GM12864 (cell line): ENCODE measurements at regions not wholly inside any gene's neighbourhood (a gene's known extent, or its start where the extent isn't known, plus 50 kb on each side); places are given as distances from the start of the nearest gene placed in this dataset.

Experiments
- DNase-seq: peaks from one replicate; pipeline ENCODE4 v3.0.0-alpha.2; 2011; ENCODE audit warnings: low read depth
- H3K4me3 ChIP-seq: 2 replicates; pipeline ENCODE4 v1.5.1; 2011; ENCODE audit warnings: mild to moderate bottlenecking, low read depth, low read length, control low read depth
- CTCF ChIP-seq: IDR thresholded peaks from 2 replicates; pipeline ENCODE4 v1.5.1; 2011; ENCODE audit warnings: low read depth, mild to moderate bottlenecking, moderate library complexity, low read length, control low read depth, inconsistent platforms; ENCODE audit errors: missing control alignments

GRCh38 chr4:153153339-153153871, 50.8 kb upstream of the TRIM2 start:
- peak overlapping the region; percentile 48 for H3K4me3 ChIP-seq
- DNase-seq, result no peak
- TF ChIP-seq CTCF, result no peak

DNA sequence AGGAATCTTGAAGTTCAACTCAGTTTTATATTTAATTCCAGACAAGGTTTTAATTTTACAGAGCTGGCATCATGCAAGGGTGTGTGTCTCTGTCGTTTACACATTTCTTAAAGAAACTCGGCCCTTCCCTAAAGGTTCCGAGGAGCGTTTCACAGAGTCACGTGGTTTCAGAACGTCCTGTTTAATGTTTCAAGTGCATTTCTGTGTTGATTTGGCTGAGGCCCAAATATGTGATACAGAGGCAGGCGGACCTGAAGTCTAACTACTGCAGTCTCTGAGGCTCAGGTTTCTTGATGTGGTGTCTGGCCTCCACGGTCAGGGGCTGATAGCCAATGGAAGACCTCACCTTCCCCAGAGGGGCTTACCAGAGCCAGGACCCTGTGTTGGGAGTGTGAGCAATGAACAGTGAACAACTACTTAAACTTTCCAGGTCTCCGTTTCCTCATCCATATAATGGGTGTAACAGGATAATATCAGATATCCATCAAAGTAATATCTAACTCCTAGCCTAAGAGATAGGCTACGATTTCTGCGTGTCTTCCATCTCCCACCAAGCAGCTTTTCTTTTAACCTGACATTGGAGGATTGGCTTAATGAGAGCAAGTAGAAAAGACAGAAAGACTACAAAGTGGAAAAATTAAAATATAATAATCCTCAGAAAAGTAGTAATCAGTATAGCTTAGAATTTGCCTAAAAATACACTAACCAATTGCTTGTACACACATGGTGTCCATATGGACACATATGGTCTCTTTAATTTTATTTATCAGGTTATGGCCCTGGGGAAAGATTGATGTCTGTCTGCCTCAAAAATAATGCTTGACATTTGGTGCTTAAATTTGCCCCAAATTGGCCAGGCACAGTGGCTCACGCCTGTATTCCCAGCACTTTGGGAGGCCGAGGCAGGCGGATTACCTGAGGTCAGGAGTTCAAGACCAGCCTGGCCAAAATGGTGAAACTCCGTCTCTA, 50.0 kb upstream of the TRIM2 start:
- H3K4me3 ChIP-seq, result no peak overlapping the region; the same call in 1 of the 2 replicates
- DNase-seq, result no peak
- TF ChIP-seq CTCF, result no peak
